IPS DF 4.7 (cell line): ENCODE measurements at regions not wholly inside any gene's neighbourhood (a gene's known extent, or its start where the extent isn't known, plus 50 kb on each side); places are given as distances from the start of the nearest gene placed in this dataset.

Source experiments
- DNase-seq: peaks from one replicate; pipeline ENCODE4 v3.0.0-alpha.2; 2013; ENCODE audit warnings: low spot score; ENCODE audit errors: extremely low read depth

DNA sequence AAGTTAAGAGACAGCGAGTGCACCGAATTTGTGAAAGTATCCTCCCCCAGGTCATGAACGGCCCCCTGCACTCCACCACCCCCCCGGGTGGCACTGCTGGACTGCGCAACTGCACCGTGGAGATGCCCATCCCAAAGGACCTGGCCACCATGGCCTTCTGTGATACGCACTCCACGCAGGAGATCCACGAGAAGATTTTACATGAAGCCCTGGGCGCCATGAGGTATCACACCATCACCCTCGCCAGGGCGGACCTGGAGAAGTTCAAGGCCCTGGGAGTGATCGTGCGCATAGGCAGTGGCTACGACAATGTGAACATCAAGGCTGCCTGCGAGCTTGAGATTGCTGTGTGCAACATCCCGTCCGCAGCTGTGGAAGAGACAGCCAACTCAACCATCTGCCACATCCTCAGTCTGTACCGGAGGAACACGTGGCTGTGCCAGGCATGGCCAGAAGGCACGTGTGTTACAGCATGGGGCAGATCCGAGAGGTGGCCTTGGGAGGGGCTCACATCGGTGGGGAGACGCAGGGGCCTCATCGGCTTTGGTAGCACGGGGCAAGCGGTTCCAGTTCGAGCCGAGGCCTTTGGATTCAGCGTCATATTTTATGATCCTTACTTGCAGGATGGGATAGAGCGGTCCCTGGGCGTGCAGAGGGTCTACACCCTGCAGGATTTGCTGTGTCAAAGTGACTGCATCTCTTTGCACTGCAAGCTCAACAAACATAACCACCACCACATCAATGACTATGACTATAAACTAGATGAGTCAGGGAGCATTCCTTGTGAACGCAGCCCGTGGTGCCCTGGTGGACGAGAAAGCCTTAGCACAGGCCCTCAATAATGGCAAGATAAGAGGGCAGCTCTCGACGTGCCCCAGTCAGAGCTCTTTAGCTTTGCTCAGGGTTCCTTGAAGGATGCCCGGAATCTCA lies 290.8 kb upstream of the MC4R start:
- DNase-seq: no peak

DNA sequence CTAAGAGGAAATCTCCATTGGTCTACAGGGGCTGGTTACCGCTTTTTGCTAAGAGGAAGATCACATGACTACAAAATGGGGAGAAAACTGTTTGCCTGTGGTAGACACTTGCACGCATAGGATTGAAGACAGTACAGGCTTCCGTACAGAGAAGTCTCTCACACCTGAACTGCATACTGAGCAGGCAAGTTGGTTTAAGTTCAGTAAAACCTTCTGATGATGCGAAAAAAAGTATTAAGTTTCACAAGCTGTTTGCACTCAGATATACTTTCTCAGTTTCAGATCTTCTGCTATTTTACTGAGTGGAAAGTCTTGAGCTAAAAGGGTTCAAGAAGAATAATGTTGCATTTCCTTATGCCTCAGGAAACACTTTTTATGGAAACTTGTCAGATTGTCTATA lies 292.2 kb upstream of the MC4R start:
- no peak for DNase-seq

DNA sequence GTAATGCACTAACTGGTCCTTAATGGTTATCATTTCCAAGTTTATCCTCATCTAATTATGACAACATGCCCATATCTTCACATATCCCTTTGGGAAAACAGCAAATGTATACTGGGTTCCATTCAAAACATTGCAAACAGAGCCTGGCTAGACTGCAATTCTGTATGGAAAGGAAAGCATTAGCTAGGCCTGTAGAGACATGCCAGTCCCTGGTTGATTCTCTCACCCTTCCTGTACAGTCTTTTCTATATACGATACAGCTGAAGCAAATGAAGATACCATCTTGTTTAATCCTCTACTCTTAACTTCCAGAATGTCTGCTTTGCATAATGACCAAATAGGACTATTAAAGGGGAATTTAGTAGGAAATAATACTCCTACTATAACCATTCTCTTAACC lies 294.4 kb upstream of the MC4R start:
- DNase-seq: no peak

DNA sequence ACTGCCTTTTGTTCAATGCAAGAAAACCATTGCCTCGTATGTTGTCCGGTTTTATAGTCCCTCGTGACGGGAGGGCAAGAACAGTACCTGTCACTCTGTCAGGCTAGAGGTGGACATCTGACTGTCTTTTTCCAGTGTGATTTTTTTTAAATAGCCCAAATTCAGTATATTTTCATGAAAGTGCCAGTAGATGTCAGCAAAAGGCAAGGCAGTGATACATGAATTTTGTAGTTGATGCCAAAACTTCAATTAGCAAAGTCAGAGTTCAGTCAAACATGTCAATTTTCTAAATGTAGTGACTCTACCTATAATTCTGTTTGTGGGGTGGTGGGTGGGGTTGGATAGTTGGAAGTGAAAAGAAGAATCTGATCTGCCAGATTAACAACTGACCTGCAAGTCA lies 296.0 kb upstream of the MC4R start:
- DNase-seq: no peak

DNA sequence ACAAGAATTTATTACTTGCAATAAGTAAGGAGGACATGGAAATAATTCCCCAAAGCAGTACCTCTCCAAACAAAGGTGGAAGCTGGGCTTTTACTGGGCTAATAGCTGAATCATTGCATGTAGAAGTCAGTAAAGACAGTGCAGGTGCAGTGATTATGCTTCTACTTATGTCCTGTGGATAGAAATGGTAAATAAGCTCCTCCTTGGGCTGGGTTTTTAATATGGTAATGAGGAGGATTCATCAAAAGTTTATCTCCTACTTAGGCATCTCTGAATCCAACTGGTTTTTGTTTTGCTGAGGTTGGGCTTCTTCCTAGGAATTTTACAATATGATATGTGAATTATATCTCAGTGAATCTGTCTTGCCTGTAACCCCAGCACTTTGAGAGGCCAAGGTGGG lies 297.4 kb upstream of the MC4R start:
- DNase-seq: no peak

DNA sequence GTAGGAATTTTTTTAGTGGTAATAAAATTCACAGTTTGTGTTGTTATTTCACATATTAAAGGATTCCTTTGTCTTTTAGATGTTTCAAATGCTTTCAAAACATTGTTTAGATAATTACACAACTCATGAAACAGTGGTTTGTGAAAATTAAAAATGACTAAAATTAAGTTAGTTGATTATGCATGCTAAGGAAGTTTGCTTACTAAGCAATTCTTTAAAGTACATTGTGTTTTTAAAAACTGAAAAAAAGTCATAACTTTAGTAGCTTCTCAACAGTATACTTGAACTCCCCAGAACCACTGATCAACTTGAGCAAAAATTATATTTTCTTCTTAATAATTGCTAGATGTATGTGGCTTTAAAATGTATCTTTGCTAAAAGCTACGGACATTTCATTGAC lies 298.4 kb upstream of the MC4R start:
- DNase-seq: no peak

DNA sequence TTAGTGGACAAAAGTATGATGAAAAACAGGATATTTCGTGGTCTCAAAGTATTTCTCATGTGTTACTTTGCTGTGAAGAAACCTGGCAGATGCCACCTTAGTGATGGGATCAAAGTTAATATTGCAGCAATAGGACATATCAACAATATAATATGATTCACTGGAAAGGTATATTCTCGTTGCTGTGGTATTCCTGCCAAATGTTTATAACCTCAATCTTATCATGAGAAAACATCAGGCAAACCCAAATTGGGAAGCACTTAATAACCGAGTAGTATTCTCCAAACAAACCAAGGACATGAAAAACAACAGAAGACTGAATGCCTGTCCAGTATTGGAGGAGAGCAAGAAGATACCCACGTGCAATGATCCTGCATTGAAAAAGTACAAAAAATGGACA lies 302.6 kb upstream of the MC4R start:
- DNase-seq: no peak

DNA sequence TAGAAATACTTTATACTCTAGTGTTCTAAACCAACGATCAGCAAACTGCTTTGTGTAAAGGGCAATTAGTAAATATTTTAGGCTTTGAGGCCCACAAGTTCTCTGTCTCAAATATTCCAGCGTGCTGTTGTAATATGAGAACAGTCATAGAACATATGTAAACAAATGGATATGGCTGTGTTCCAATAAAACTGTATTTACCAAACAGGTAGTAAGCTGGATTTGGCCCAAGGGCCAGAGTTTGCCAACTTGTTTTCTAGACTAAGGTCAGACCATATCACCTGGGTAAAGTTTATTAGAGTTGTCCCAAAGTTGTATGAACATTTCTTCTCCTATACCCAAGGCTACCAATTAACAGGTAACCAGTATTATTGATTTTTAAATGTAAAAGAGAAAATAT lies 303.2 kb upstream of the MC4R start:
- no peak for DNase-seq

DNA sequence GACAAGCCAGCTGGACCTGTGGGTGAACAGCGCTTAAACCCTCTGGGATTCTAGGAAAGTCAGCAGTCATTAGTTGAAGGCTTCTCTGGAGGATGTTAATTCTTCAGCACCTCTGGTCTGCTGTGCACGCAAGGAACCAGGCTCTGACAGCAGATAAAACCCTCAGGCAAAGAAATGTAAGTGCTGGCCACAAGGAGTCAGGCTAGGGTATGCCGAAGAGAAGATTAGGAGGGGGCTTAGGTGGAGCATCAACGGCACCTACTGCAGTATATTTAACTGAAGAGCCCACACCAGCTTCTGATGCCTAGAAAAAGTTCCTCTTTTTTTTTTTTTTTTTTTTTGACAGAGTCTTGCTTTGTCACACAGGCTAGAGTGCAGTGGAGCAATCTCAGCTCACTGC lies 304.2 kb upstream of the MC4R start:
- no peak for DNase-seq

DNA sequence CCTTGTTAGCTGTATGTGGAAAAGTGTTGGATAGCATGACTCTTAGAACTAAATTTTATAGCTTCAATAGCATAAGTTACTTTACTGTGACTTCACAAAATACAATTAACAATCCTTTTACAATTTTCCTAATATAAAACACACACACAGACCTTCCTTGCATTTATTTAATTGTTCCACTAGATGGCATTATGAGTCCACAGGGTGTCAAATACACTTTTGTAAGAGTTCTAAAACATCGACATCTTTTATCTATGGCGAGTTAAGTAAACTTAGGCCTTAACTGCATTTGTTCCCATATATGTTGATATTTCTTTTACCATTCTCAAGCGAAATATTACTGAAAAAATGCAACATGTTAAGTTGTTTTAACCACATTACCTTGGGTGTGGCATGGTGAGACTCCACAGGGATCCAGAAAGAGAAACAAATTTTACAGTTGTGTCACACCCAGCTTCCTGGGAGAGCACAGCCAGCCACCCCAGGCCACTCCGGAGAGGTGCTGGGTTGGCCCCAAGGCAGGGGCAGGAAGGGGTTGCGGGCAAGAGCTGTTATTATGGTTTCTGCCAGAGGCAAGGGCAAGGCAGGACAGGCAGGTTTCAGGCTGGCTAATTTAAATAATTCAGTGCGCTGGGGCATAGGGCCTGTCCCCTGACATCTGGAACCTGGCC lies 312.4 kb upstream of the MC4R start:
- no peak for DNase-seq

DNA sequence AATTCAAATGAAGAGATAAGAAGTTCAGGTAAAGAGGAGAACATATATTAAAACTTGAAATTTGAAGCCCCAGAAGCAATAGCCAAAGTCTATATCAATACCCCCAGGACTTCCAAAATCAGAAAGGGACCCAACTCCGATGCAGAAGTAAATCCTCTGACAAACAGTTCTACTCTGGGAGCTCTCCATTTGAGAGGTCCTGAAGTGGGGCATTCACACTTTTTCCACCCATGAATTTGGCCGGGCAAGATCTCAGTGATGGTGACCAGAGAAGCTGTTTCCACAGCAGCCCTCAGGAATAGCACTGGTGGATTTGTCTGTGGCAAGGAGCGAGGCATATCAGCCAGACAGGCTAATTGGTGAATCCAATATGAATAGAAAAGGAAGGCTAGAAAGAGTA lies 313.6 kb upstream of the MC4R start:
- DNase-seq: no peak

DNA sequence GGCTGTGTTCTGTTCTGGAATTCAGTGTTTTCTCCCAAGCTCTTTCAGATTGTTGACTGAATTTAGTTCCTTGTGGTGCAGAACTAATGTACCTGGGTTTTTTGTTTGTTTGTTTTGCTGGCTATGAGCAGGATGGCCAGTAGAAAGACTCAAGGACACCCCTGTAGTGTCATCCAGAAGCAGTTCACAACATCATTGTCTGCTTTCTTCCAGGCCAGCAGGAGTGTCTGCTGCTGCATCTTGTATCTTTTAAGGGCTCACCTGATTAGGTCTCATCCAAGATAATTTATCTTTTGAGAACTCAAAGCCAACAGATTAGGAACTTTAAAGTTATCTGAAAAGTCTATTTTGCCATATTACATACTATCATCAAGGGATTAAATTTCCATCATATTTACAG lies 318.5 kb upstream of the MC4R start:
- no peak for DNase-seq

DNA sequence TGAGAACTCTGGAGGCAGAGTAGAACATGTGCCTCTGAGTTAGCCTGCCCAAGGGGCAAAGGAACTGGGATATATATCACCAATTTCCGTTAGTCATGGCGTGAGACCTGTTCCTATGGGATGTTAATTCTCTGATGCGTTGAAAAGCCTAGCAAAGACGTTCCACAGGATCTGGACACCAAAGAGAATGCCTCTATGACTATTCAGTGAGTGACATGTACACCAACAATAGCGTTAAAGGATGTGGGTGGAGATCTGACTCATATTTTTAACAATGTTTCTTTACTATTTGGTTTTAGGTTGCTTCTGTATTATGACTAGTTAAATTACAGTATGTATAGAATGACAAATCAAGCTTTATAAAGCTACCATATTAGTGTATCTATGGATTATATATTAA lies 320.9 kb upstream of the MC4R start:
- DNase-seq: no peak

DNA sequence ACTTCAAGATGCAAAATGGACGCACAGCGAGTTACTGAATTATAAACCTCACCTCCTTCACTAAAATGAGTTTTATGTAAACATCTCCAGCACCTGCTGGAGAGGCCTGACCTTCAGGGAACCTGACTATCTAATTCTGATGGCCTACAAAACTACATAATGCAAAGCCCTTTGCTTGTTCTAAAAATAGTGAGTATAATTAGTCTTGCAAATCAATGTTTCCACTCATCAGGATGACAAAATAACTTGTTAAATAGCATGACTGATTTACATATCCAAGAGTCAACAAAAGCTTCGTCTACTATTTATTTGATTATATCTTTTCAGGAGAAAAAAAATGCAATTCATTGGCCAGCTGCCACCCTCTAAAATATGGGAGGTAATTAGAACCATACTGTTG lies 326.3 kb upstream of the MC4R start:
- DNase-seq: no peak

DNA sequence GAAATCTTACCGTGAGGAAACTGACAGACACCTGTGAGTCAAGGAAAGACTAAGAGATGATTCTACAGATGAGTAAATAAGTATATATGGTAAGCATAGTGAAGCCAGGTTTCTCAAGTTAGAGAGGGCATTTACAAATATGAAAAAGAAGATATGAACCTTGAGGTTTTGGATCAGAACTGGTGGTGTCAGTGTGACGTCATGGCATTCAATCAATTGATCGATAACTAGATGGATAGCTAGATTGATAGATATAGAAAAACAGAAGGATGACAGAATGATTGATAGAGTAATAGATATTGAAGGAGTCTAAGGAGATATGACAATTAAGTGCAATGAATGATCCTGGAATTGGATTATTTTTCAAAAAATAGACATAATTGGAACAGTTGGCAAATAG lies 350.2 kb upstream of the MC4R start:
- DNase-seq: no peak

DNA sequence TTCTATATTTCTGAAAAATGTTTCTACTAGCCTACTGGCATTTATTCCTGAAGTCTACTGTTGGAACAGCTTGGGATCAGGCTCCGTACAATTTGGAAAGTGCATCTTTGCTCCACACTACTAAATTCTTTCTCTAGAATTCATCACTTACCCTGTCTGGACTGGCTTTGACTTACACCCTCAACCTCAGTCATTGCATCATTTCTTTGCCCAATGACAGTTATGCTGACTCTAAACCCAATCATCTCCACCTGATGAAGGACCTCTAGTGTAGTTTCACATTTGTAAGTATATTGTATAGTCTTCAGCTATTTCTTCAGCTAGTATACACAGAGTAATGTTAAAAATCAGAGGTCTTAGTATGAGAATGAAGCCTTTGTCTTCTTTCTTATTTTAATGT lies 359.6 kb upstream of the MC4R start:
- DNase-seq: no peak

DNA sequence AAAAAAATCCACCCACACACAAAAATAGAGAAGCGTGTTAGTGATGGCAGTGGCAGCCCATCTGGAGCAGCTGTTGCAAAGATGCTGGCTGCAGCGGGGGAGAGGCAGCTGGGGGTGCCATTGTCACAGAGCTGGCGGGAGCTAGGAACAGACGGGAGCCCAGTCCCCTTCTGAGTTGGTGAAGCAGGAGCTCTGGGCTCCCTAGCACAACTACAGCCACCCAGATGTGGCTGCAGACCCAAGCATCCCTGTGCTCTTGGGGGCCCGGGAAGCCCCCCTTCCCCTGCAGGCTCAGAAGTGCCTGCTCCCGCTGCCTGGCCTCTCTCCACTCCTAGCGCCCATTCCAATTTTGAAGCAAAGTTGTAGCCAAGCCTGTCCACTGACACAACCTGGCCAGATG lies 366.6 kb upstream of the MC4R start:
- no peak for DNase-seq

DNA sequence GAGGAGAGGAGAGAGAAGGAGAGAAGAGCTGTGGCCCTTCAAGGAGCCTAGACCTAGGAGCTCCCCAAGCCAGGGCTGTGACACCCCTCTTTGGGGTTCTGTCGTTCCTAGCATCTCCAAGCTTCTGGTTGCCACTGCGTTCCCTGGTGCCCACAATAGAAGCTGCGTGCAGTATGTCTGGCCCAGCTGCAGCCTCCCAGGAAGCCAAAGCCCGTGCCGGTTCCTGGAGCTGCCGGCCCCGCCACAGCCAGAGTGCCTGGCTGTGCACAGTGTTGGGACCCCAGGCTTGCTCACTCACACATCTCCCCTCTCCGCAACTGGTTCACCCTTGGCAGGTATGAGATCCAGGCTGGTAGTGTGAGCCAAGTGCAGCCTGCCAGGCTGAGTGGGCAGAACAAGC lies 367.7 kb upstream of the MC4R start:
- DNase-seq: no peak

DNA sequence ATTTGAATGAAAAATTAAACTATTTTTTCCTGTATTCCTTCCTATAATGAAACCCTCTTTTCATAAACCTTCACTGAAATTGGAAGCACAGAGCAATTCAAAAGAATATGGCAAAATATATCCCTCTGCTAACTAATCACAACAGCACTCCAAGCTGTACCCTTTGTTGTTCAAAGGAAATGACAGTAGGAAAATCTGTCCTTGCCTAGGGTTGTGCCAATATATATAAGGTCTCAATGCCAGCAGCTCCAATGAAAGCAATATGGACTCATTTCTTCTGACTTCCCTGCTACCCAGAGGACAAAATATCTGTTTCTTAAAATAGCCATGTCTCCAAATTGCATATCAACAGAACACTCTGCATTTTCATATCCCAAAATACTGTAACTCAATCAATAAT lies 373.9 kb upstream of the MC4R start:
- no peak for DNase-seq

DNA sequence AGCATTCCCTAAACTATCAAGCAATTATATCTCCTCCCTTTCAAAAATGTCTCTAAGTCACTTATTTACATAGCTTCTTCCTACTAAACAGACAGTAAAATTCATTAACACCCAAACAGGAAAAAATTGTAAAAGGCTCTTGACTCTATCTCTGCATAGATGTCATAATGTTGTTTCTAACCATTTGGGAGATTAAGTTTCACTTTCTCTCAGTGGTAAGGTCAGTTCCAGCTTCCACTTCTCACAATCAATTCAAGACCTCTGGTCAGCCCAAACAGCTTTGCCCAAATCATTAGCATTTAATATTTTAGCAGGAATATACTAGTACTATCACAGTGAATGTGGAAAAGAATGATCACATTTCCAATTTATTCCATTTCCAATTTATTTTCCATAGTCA lies 374.3 kb upstream of the MC4R start:
- DNase-seq: no peak

DNA sequence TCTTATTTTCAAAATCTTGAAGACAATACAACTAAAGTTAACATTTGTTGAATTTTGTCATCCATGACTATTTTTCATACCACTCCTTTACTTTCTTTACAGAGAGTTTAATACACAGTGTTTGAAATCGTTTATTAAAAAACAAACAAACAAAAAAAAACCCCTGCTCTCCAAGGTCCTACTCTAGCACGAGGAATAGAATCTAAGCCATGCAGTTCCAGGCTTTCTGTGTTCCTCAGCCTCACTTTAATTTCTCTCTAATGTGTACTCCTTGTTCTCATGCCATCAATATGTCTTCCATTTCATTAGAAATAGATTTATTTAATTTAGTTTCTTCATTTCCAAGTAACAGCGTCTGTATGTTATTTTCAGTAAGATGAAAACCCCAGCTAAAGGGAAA lies 381.2 kb upstream of the MC4R start:
- no peak for DNase-seq

DNA sequence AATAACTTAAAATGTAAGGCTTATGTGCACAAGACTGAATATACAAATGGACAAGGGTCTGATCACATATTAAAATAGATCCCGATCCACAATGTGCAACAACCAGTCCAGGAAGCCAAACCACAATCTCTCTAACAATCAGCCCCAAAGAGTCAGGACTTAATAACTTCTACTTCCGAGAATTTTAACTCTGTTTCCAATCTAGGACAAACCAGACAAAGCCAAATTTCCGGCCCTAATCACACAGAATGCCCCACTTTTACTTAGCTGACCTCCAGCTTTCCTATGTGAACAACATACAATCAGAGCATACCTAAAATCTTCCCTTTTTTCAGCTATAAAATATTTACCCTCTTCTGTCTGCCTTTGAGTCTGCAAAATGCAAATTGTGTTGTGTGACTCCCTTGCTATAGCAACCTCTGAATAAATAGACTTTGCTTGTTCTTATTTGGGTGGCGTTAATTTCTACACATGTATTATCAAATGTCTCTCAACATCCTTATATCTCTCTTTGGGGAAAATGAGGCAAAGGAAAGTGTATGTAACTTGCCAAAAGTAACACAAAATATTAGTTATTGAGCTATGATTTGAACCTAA lies 381.9 kb upstream of the MC4R start:
- DNase-seq: no peak

DNA sequence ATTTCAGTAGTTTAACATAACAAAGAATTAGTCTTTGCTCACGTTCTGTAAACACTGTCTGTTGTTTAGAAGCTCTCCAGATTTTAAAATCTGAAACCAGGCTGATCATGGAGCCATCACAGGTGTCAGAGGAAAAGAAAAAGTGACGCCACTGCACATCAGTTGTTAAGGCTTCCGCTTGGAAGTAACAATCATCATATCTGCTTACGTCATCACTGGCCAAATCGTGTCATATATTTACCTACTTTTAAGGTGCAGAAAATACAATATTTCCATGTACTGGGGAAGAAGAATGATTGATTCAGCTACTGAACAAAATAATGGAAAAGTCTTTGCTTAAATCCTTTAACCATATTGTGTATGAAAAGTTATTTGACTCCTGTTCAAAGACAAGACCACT lies 382.6 kb upstream of the MC4R start:
- no peak for DNase-seq
